ENCODE measurements at regions not wholly inside any gene's neighbourhood (a gene's known extent, or its start where the extent isn't known, plus 50 kb on each side); places are given as distances from the start of the nearest gene placed in this dataset.
A peak's percentile ranks its signal among the peaks of the same experiment; 100 is the strongest.

GRCh38 chr10:3472287-3473051 is 299.9 kb upstream of the PITRM1 start:
- intact Hi-C loops (cut with micrococcal nuclease): no loop called here
- no peaks in the 10 kb centered on the region for H3K9me1 ChIP-seq (replicated peaks; ENCODE audit: control insufficient read depth, extremely low read depth, insufficient read depth, low read length)
- DNase-seq (ENCODE audit: low read depth, low spot score) (peak; percentile 72), FAIRE-seq (no peak)
- peak overlapping the region; percentile 84 for H2AFZ ChIP-seq (ENCODE audit: low read depth, low read length)
- peak overlapping the region; percentile 2 for H3K27ac ChIP-seq (ENCODE audit: insufficient read depth, low read depth, low read length)
- H3K79me2 ChIP-seq (ENCODE audit: control insufficient read depth, insufficient read depth, low read length): no peaks in the 10 kb centered on the region
- CTCF ChIA-PET: interaction anchor here (0.6 to 1.0 kb wide), 2 partner anchors 35 to 259 kb away, joined by 3 read pairs; no protein-coding TSS in a partner anchor
- dilution Hi-C loops (cut with MboI; ENCODE audit: extremely low pct_ligation_motif_present, low sequenced_read_pairs): no loop called here
- TF ChIP-seq EZH2 (IDR thresholded peaks at IDR 0.05; ENCODE audit: borderline replicate concordance, low read depth, low read length, severe bottlenecking): no peak
- no peak for TF ChIP-seq MAX (IDR thresholded peaks at IDR 0.05; ENCODE audit: insufficient read depth, insufficient read length)
- TF ChIP-seq JUN (IDR thresholded peaks at IDR 0.05; ENCODE audit: borderline replicate concordance, insufficient read depth, insufficient read length, low read depth): no peak
- no peak for TF ChIP-seq FOS (IDR thresholded peaks at IDR 0.05; ENCODE audit: borderline replicate concordance, insufficient read depth, low read length)
- TF ChIP-seq POLR2A (IDR thresholded peaks at IDR 0.05; ENCODE audit: low read depth, low read length): no peak
- TF ChIP-seq GATA2 (IDR thresholded peaks at IDR 0.05; ENCODE audit: insufficient read depth, insufficient read length, low read depth, low read length): no peak
- TF ChIP-seq MYC (IDR thresholded peaks at IDR 0.05; ENCODE audit: low read depth, low read length): no peak
- no peak for TF ChIP-seq POLR2AphosphoS5 (IDR thresholded peaks at IDR 0.05; ENCODE audit: insufficient read depth, low read depth, low read length)
- TF ChIP-seq CTCF (IDR thresholded peaks at IDR 0.05; ENCODE audit: extremely low read depth in 1 of 2, insufficient read depth in 1 of 2, low read depth in 1 of 2, low read length in 2 of 2): no peak
- peak overlapping the region; percentile 80 for H3K4me2 ChIP-seq (ENCODE audit: insufficient read depth, low read length)
- peak overlapping the region; percentile 46 for H3K9ac ChIP-seq (replicated peaks; ENCODE audit: extremely low read depth, insufficient read depth, low read length)
- peak overlapping the region in 2 of 3 experiments; percentile 9 to 13 for H3K4me3 ChIP-seq (replicated peaks in 1 of 3; ENCODE audit: insufficient read depth in 1 of 3, low read depth in 1 of 3, low read length in 3 of 3)
- H4K20me1 ChIP-seq (replicated peaks; ENCODE audit: control insufficient read depth, extremely low read depth, insufficient read depth, low read length): no peaks in the 10 kb centered on the region
- BruUV-seq (replicated peaks): no TSS peak
- no peaks in the 10 kb centered on the region for H3K27me3 ChIP-seq (ENCODE audit: control insufficient read depth in 2 of 2, insufficient read depth in 2 of 2, low read length in 2 of 2)
- peaks cover 28% of the 10 kb centered on the region for H3K4me1 ChIP-seq (ENCODE audit: control insufficient read depth, extremely low read depth, insufficient read depth, low read length)
- no peaks in the 10 kb centered on the region for H3K9me3 ChIP-seq (replicated peaks; ENCODE audit: control insufficient read depth, insufficient read depth, low read length)
- no peaks in the 10 kb centered on the region for H3K36me3 ChIP-seq (ENCODE audit: control insufficient read depth in 2 of 2, extremely low read depth in 1 of 2, insufficient read depth in 2 of 2, low read length in 2 of 2)
- POLR2A ChIA-PET: no interaction called here
